Endothelial cell of umbilical vein (primary cell): ENCODE measurements at regions not wholly inside any gene's neighbourhood (a gene's known extent, or its start where the extent isn't known, plus 50 kb on each side); places are given as distances from the start of the nearest gene placed in this dataset.

ENCODE experiments used
- BruUV-seq: library from RNA; stranded (reverse); fragments of 400-500 nt; replicated peaks from 2 replicates; lab custom pipeline; 2021; lab: Mats Ljungman, UMichigan
- CTCF ChIA-PET: fragments of 300-600, 350-600 bp; sonication (Branson Sonifier 250); formaldehyde crosslinking; loops from one replicate; lab custom pipeline; 2021; ENCODE audit warnings: antibody characterized with exemption, inconsistent platforms; lab: Charles Lee
- POLR2A ChIA-PET: fragments of 300-600, 350-600 bp; sonication (Branson Sonifier 250); formaldehyde crosslinking; loops from one replicate; lab custom pipeline; 2021; ENCODE audit warnings: antibody characterized with exemption, inconsistent platforms; lab: Charles Lee
- DNase-seq: peaks from one replicate; pipeline ENCODE4 v3.0.0-alpha.2; 2011; ENCODE audit warnings: low read depth, low spot score
- FAIRE-seq: peaks from 2 replicates; lab custom pipeline; 2011; peaks lifted over from hg19 to GRCh38; lab: Jason Lieb, UNC
- H2AFZ ChIP-seq: 2 replicates; pipeline ENCODE4 v1.6.0; 2012; ENCODE audit warnings: low read depth, low read length, control low read depth, inconsistent platforms
- H3K27ac ChIP-seq: 2 replicates; pipeline ENCODE4 v1.5.1; 2011; ENCODE audit warnings: low read depth, mild to moderate bottlenecking, control low read depth, low read length, moderate library complexity; ENCODE audit not compliant: insufficient read depth
- H3K27me3 ChIP-seq, 2 experiments: 2 replicates each; pipeline versions ENCODE4 v1.6.0 to v1.6.1; 2011; ENCODE audit warnings: low read length in 2 of 2, mixed read lengths in 1 of 2; ENCODE audit not compliant: control insufficient read depth in 2 of 2, insufficient read depth in 2 of 2
- H3K36me3 ChIP-seq, 2 experiments: 2 replicates in 1 of 2; 3 replicates in 1 of 2; pipeline ENCODE4 v1.5.1; 2011; ENCODE audit warnings: low read length in 2 of 2, mild to moderate bottlenecking in 1 of 2, moderate library complexity in 1 of 2; ENCODE audit not compliant: control insufficient read depth in 2 of 2, insufficient read depth in 2 of 2; ENCODE audit errors: extremely low read depth in 1 of 2
- H3K4me1 ChIP-seq: 3 replicates; pipeline ENCODE4 v1.5.1; 2011; ENCODE audit warnings: mild to moderate bottlenecking, low read length; ENCODE audit not compliant: control insufficient read depth, insufficient read depth; ENCODE audit errors: extremely low read depth
- H3K4me2 ChIP-seq: 2 replicates; pipeline ENCODE4 v1.6.1; 2011; ENCODE audit warnings: low read length, control low read depth, mixed read lengths; ENCODE audit not compliant: insufficient read depth
- H3K4me3 ChIP-seq, 3 experiments: fragments of 200-600 bp in 1 of 3; sonication (generic), shearing (Covaris generic) in 1 of 3; replicated peaks in 1 of 3; 2 replicates each; pipeline ENCODE4 v1.5.1; 2011 to 2016; ENCODE audit warnings: control low read depth in 3 of 3, low read length in 3 of 3, mild to moderate bottlenecking in 2 of 3, inconsistent platforms in 1 of 3, low read depth in 1 of 3, moderate library complexity in 1 of 3; ENCODE audit not compliant: insufficient read depth in 1 of 3
- H3K79me2 ChIP-seq: 2 replicates; pipeline ENCODE4 v1.6.0; 2012; ENCODE audit warnings: low read length, inconsistent platforms; ENCODE audit not compliant: control insufficient read depth, insufficient read depth
- H3K9ac ChIP-seq: replicated peaks from 2 replicates; pipeline ENCODE3; 2011; ENCODE audit warnings: low read length, control low read depth; ENCODE audit not compliant: insufficient read depth; ENCODE audit errors: extremely low read depth
- H3K9me1 ChIP-seq: replicated peaks from 3 replicates; pipeline ENCODE4 v1.6.0; 2011; ENCODE audit warnings: mild to moderate bottlenecking, low read length; ENCODE audit not compliant: control insufficient read depth, insufficient read depth; ENCODE audit errors: extremely low read depth
- H3K9me3 ChIP-seq: replicated peaks from 2 replicates; pipeline ENCODE4 v1.5.1; 2012; ENCODE audit warnings: low read length, inconsistent platforms; ENCODE audit not compliant: control insufficient read depth, insufficient read depth
- H4K20me1 ChIP-seq: replicated peaks from 2 replicates; pipeline ENCODE3; 2011; ENCODE audit warnings: mild to moderate bottlenecking, low read length; ENCODE audit not compliant: control insufficient read depth, insufficient read depth; ENCODE audit errors: extremely low read depth
- CTCF ChIP-seq, 2 donors: IDR thresholded peaks; 1 replicate in 1 of 2; 2 replicates in 1 of 2; pipeline ENCODE4 v1.5.1; 2011; ENCODE audit warnings: low read length in 2 of 2, mild to moderate bottlenecking in 2 of 2, moderate library complexity in 2 of 2, control low read depth in 1 of 2, inconsistent platforms in 1 of 2, low read depth in 1 of 2; ENCODE audit not compliant: insufficient read depth in 1 of 2; ENCODE audit errors: extremely low read depth in 1 of 2
- EZH2 ChIP-seq: IDR thresholded peaks from 2 replicates; pipeline ENCODE4 v1.6.1; 2012; ENCODE audit warnings: borderline replicate concordance, low read depth, mild to moderate bottlenecking, moderate library complexity, low read length, inconsistent platforms; ENCODE audit not compliant: severe bottlenecking
- FOS ChIP-seq: IDR thresholded peaks from 2 replicates; pipeline ENCODE4 v1.6.1; 2011; ENCODE audit warnings: mild to moderate bottlenecking, low read length, moderate library complexity, borderline replicate concordance; ENCODE audit not compliant: insufficient read depth
- GATA2 ChIP-seq: IDR thresholded peaks from 2 replicates; pipeline ENCODE4 v1.7.0; 2011; ENCODE audit warnings: low read depth, mild to moderate bottlenecking, moderate library complexity, mixed read lengths, low read length; ENCODE audit not compliant: insufficient read length, insufficient read depth
- JUN ChIP-seq: IDR thresholded peaks from 2 replicates; pipeline ENCODE4 v1.6.1; 2011; ENCODE audit warnings: borderline replicate concordance, low read depth; ENCODE audit not compliant: insufficient read length, insufficient read depth
- MAX ChIP-seq: IDR thresholded peaks from 2 replicates; pipeline ENCODE4 v1.6.1; 2011; ENCODE audit not compliant: insufficient read depth, insufficient read length
- MYC ChIP-seq: IDR thresholded peaks from one replicate; pipeline ENCODE4 v1.6.1; 2011; ENCODE audit warnings: mild to moderate bottlenecking, low read depth, low read length
- POLR2AphosphoS5 ChIP-seq: IDR thresholded peaks from 2 replicates; pipeline ENCODE4 v1.6.1; 2012; ENCODE audit warnings: low read depth, mild to moderate bottlenecking, control low read depth, low read length, moderate library complexity; ENCODE audit not compliant: insufficient read depth
- dilution Hi-C: fragments of 300-500 bp; cut with MboI; formaldehyde crosslinking; loops from one replicate; pipeline ENCODE4 v1.15.0; 2019; ENCODE audit warnings: low sequenced_read_pairs; ENCODE audit not compliant: extremely low pct_ligation_motif_present
- intact Hi-C: fragments of 100-400 bp; cut with micrococcal nuclease; formaldehyde crosslinking; loops from one replicate; pipeline ENCODE4 v1.10.0; 2022

- H3K27ac ChIP-seq = no peak overlapping the region
- no peak overlapping the region for H3K9ac ChIP-seq
- dilution Hi-C loops (no loop called here), intact Hi-C loops (no loop called here)
- no peaks in the 10 kb centered on the region for H3K79me2 ChIP-seq
- ChIA-PET CTCF (interaction anchor here (1.1 to 1.6 kb wide), 2 partner anchors 45 to 129 kb away, joined by 3 read pairs; no protein-coding TSS in a partner anchor), POLR2A (no interaction called here)
- H4K20me1 ChIP-seq = no peaks in the 10 kb centered on the region
- DNase-seq (no peak), FAIRE-seq (no peak)
- H3K4me1 ChIP-seq = no peaks in the 10 kb centered on the region
- no peaks in the 10 kb centered on the region for H3K36me3 ChIP-seq
- TF ChIP-seq MAX (no peak), GATA2 (no peak), MYC (no peak), FOS (no peak), EZH2 (no peak), POLR2AphosphoS5 (no peak), JUN (no peak), CTCF (IDR thresholded peaks at IDR 0.05; ENCODE audit: extremely low read depth in 1 of 2, insufficient read depth in 1 of 2, low read depth in 1 of 2, low read length in 2 of 2) (no peak)
- H3K9me3 ChIP-seq = no peaks in the 10 kb centered on the region
- H3K27me3 ChIP-seq = peaks cover 19 to 32% of the 10 kb centered on the region in 2 experiments
- H3K4me2 ChIP-seq = no peak overlapping the region
- H2AFZ ChIP-seq = no peak overlapping the region
- no peaks in the 10 kb centered on the region for H3K9me1 ChIP-seq
- no TSS peak for BruUV-seq
- no peak overlapping the region for H3K4me3 ChIP-seq
These were observed 60.9 kb downstream of the SOWAHC start for GRCh38 chr2:109674894-109675534.
